Breast epithelium (tissue), 3 donors: ENCODE measurements at regions not wholly inside any gene's neighbourhood (a gene's known extent, or its start where the extent isn't known, plus 50 kb on each side); places are given as distances from the start of the nearest gene placed in this dataset.

Experiments
- POLR2A ChIP-seq: fragments of 450-650 bp; IDR thresholded peaks from one replicate; pipeline ENCODE4 v1.6.1; 2016; ENCODE audit warnings: antibody characterized with exemption, mild to moderate bottlenecking, moderate library complexity
- POLR2AphosphoS5 ChIP-seq, 3 donors: sonication (generic); formaldehyde crosslinking; IDR thresholded peaks; one replicate each; pipeline ENCODE4 v1.6.1; 2017; ENCODE audit warnings: antibody characterized with exemption in 3 of 3
- TF ChIP-seq, protein P1 (sequence below), 3 donors: fragments of 450-650 bp; IDR thresholded peaks; one replicate each; pipeline ENCODE4 v1.5.1; 2016 to 2017; ENCODE audit warnings: antibody characterized with exemption in 3 of 3, mild to moderate bottlenecking in 3 of 3, moderate library complexity in 3 of 3

DNA sequence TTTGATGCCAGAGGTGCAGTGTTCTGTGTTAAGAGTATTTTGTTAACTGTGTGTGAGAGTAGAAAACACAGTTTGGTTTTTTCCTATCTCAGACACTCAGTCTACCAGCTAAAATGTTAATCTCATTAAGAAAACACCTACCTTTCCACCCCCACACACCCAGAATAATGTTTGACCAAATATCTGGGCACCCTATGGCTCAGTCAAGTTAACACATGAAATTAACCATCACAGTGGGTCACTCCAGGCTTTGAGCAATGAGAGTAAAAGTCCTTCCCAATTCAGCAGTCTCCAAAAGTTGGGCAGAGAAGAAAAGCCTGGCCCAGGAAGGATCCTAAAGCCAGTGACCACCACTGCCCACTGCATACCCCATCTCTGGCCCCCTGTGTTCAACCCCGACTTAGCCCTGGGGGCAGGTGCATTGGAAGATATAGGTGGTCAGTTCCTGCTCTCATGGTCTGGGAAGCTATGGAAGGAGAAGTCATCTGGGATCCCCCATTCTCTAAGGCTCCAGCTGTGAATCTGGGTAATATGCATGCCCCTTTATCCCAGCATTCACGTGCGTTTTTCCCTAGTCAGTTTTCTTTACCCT is 50.2 kb upstream of the CSF3R start:
- TF ChIP-seq, protein P1, sequence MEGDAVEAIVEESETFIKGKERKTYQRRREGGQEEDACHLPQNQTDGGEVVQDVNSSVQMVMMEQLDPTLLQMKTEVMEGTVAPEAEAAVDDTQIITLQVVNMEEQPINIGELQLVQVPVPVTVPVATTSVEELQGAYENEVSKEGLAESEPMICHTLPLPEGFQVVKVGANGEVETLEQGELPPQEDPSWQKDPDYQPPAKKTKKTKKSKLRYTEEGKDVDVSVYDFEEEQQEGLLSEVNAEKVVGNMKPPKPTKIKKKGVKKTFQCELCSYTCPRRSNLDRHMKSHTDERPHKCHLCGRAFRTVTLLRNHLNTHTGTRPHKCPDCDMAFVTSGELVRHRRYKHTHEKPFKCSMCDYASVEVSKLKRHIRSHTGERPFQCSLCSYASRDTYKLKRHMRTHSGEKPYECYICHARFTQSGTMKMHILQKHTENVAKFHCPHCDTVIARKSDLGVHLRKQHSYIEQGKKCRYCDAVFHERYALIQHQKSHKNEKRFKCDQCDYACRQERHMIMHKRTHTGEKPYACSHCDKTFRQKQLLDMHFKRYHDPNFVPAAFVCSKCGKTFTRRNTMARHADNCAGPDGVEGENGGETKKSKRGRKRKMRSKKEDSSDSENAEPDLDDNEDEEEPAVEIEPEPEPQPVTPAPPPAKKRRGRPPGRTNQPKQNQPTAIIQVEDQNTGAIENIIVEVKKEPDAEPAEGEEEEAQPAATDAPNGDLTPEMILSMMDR (IDR thresholded peaks at IDR 0.05): no peak
- TF ChIP-seq POLR2A (no peak), POLR2AphosphoS5 (IDR thresholded peaks at IDR 0.05) (no peak)
